HFF-Myc (cell line): ENCODE measurements at regions not wholly inside any gene's neighbourhood (a gene's known extent, or its start where the extent isn't known, plus 50 kb on each side); places are given as distances from the start of the nearest gene placed in this dataset.

Source experiments
- DNase-seq: peaks from one replicate; pipeline ENCODE4 v3.0.0-alpha.2; 2011; ENCODE audit warnings: low read depth; ENCODE audit errors: extremely low read depth
- H3K4me3 ChIP-seq: replicated peaks from 2 replicates; pipeline ENCODE4 v1.5.1; 2011; ENCODE audit warnings: low read depth, mild to moderate bottlenecking, control low read depth, low read length
- CTCF ChIP-seq: IDR thresholded peaks from 2 replicates; pipeline ENCODE4 v1.5.1; 2012; ENCODE audit warnings: mild to moderate bottlenecking, low read depth, low read length, control low read depth; ENCODE audit errors: missing control alignments

GRCh38 chr11:38307455-38307854, 1709.4 kb upstream of the RAG2 start:
- no peak for DNase-seq
- TF ChIP-seq CTCF, result no peak
- H3K4me3 ChIP-seq, result no peak overlapping the region

GRCh38 chr11:38305682-38306081, 1707.6 kb upstream of the RAG2 start:
- no peak for DNase-seq
- no peak overlapping the region for H3K4me3 ChIP-seq
- no peak for TF ChIP-seq CTCF

GRCh38 chr11:38304926-38305325, 1706.9 kb upstream of the RAG2 start:
- no peak for TF ChIP-seq CTCF
- H3K4me3 ChIP-seq, result no peak overlapping the region
- no peak for DNase-seq

GRCh38 chr11:38302564-38302963, 1704.5 kb upstream of the RAG2 start:
- no peak overlapping the region for H3K4me3 ChIP-seq
- no peak for DNase-seq
- TF ChIP-seq CTCF, result no peak

GRCh38 chr11:38300570-38300969, 1702.5 kb upstream of the RAG2 start:
- no peak overlapping the region for H3K4me3 ChIP-seq
- no peak for TF ChIP-seq CTCF
- no peak for DNase-seq

- no peak overlapping the region for H3K4me3 ChIP-seq
- TF ChIP-seq CTCF, result no peak
- DNase-seq, result no peak
Measured at GRCh38 chr11:38296211-38296776, 1698.3 kb upstream of the RAG2 start.

- no peak for DNase-seq
- H3K4me3 ChIP-seq, result no peak overlapping the region
- no peak for TF ChIP-seq CTCF
Measured at GRCh38 chr11:38282718-38283117, 1684.7 kb upstream of the RAG2 start.
